Midbrain (tissue), 1 donor: ENCODE measurements at regions not wholly inside any gene's neighbourhood (a gene's known extent, or its start where the extent isn't known, plus 50 kb on each side); places are given as distances from the start of the nearest gene placed in this dataset.

ENCODE experiments used
- DNase-seq: peaks from one replicate; lab custom pipeline; 2025; lab: John Stamatoyannopoulos, UW

DNA sequence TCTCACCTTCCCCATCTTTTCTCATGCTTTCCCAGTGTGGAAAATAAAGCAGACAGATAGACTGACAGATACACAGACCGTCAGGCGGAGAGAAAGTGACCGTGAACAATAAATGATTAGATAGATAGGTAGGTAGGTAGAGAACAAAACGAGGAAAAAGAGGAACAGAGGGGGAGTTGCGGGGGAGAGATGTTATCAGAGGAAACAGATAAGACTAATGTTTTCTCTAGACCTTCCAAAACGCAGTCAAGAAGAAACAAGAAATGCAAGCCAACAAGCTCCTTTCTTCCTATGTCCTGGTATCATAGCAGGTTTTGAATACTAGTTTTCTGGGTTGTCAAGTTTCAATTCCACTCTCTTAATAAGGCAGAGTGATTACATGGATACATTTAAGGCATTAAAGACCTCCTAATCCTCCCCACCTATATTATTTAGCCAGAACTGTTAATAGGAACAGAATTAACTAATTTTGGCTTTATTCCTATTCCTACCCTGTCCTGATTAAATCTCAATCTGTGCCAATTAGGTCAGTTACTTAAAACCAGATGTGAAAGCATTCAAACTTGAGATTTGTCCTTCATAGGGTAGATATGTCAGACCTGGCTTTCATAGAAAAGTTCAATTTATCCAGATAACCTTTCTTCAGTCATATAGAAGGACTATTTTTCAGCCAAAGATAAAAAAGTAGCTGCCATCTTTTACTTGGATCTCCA, 89.0 kb upstream of the PTPRR start:
- no peak for DNase-seq

DNA sequence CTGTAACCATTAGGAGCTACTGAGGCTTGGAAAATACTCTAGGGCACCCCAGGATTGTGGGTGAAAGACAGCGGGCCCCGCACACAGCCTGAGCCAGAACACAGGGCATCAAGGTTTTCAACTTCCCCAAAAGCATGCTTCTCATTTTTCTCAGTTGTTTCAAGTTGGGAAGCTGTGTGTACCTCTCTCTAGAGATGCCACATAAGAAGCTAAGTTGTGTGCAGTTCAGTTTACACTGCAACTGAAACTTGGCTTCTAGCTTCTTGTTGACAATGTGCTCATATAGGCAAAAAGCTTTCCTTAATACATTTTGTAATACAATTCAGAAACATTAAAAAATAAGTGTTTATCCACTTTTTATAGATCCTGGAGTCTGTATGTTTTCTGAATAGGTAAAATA, 88.1 kb upstream of the PTPRR start:
- no peak for DNase-seq

DNA sequence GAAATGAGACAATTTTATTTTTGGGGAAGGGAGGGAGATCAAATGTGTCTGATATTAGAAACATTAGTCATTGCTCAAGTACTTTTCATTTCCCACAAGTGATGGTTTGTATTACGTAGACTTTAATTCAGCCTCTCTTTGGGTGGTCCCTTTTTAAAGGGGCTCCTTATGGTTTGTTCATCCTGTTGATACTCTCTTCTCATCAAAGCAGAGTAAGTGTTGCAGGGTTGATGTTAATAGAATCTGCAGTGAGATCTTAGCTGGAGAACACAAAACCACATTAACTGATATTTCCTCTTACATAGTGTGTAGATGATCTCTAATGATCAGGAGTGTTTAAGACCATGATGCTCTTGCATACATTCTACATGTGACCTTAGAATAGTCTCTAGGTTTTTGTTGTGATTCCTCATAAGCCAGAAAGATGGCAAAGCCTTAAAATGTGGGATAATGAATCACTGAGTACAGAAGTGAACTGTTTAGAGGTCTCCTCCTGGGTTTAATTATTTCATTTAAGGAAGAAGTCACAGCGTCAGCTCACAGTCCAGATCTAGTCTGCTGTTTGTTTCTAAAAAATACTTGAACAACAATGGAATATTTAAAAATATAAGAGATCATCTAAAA, 87.4 kb upstream of the PTPRR start:
- DNase-seq = no peak

DNA sequence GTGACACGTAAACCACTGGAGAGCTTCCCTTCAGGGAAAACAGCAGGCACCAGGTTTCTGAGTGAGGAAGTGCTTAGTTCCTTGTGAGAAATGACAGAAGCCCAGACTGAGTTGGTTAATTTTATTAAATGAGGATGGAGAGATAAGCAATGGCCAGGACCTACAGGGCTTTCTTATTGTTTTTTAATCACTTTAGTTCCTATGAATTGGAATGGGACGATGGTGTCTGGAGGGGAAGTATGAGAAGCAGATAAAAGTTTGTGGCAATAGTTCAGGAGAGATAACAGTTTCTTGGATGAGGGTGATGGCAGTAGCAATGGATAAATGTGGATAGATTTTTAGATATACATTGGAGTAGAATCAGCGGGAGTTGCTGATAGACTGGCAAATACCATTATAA, 86.5 kb upstream of the PTPRR start:
- no peak for DNase-seq

DNA sequence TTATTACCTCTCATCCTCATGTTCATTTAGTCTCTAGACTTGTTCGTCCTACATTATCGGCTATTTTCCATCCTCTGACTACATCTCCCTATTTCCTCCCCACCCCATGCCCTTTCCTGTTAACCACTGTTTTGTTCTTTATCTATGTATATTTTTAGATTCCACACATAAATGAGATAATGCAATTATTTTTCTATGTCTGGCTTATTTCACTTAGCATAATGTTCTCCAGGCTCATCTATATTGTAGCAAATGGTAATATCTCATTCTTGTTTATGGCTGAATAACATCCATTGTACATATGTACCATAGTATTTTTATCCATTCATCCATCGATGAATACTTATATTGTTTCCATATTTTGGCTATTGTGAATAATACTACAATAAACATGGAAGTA, 84.6 kb upstream of the PTPRR start:
- no peak for DNase-seq

DNA sequence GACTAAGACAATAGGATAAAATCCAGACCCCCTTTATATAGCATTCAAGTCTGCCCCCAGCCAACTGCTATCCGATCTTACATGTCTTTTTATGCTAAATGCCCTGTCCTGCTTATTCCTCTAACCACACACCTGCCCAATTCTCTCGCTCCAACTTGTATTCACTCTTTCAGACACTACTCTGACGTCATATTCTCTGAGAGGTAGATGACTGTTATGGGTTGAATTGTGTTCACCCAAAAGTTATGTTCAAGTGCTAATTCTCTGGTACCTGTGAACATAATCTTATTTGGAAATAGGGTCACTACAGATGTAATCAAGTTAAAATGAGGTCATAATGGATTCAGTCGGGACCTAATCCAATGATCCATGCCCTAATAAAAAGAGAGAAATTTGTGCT, 84.0 kb upstream of the PTPRR start:
- no peak for DNase-seq

DNA sequence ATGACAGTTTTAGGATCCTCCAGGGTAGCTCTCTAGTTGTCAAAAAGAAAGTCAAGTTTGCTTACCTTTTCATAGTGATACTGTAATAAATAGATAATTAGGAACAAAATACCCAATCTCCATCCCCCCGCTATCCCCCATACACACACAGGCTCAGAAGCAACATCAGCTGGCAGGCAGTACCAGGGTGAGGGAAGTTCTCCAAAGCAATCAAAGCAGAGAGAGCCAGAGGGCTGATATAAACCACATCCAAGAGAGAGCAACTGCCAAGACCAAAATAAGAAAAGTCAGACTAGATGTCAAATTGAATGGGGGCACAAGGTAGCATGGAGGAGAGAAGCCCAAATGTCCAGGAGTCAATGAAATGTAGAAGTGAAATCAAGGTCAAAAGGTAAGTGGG, 80.2 kb upstream of the PTPRR start:
- no peak for DNase-seq

DNA sequence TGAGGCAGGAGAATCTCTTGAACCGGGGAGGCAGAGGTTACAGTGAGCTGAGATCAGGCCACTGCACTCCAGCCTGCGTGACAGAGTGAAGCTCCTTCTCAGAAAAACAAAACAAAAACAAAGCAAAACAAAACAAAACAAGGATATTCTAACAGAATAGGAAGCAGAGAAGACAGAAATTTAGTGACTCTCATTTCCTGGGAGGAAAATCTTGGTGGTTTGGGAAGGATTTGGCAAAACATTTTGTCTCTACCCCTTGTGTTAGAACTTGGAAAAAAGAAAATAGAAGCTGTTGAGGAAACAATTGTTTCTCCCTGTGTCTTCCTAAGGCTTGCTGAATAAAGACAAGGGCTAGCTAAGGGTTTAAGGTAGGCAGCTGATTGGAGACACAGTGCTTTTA, 79.7 kb upstream of the PTPRR start:
- no peak for DNase-seq

DNA sequence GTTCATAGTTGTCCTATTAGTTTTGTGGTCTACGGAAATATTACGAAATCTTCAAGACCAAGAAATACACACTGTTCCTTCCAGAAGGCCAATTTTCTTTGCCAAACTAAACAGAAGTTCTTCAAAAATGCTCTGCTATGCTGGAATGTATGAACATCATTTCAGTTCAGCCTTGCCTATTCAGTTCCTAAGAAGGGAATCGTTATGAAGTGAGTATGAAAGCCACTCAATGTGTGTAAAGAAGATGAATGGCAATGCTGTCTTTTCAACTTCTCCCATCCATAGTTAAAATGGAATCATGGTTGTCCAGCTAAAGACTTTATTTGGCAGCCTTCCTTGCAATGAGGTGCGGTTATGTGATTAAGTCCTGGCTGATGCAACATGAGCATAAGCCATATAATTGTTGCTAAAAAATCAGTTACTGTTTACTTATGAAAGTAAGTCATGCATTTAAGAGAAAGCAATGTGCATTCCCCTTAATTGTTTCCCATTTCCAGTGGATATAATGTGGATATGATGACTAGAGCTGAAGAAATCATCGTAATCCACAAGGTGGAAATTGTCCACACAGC, 73.8 kb upstream of the PTPRR start:
- no peak for DNase-seq

DNA sequence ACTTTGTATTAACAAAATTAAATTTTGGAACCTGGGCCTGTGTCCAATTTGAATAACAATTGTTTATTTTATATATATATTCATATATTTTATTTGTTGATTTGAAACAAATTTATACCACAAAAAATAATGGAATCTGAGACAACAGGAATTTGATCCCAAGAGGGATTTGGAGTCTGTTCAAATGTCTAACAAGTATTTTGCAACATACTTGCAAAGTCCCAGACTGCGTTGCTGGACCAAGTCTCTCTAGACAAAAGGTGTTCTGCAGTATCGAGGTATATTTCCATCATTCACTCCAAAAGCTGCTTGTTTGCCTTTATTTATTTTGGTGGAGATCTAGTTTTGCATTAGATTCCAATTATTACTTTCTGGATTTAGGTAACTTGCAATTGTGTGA, 68.7 kb upstream of the PTPRR start:
- DNase-seq = no peak

DNA sequence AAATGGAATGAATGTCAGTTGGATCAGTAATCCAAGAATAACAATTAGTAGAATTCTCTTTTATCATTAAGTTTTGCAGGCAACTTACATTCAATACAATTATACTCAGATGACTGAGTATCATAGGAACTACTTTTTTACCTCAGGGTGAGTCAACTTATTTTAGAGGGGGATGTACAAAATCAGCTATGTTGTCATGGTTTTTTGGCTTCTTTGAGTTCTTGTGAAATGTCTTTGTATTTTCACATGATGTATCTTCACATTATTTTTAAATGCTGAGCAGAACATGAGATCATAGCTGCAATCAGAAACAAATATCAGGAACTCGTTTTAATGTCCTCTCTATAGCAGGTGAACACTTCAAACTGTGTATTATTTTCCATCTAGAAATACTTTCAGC, 65.3 kb upstream of the PTPRR start:
- DNase-seq = no peak

DNA sequence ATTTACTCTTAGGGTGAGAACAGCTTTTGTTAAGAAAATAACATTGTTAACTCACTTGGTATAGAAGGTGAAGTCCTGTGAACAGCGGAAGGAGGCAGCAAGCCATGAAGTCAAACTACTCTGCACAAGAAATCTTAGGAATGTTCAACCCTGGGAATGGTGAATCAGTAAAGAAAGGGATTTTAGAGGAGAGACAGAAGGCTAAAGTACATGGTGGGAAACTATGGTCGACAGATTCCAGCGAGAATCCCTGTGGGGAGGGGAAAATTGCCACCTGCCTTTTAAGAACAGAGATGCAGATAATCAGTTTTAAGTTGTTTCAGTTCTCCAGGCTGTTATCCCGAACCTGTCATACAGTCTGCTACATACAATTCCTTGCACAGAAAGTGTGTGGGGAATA, 63.2 kb upstream of the PTPRR start:
- no peak for DNase-seq

DNA sequence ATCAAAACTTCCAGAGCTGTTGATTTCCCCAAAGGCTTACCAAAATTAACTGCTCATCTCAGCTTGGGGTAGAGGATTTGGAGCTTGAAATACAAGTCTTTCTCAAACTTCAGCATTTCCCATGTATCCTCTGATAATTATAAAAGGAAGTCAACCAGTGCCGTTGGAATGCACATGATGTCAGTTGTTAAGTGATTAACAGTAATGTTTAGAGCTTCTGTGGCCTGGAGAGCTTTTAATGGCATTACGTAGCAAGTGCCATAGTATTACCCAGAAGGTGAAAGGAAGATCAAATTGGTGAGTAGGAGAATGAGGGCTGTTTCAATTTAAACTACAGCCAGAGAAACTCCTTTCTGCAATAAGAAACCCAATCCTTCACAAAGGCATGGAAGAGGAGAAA, 62.5 kb upstream of the PTPRR start:
- no peak for DNase-seq

DNA sequence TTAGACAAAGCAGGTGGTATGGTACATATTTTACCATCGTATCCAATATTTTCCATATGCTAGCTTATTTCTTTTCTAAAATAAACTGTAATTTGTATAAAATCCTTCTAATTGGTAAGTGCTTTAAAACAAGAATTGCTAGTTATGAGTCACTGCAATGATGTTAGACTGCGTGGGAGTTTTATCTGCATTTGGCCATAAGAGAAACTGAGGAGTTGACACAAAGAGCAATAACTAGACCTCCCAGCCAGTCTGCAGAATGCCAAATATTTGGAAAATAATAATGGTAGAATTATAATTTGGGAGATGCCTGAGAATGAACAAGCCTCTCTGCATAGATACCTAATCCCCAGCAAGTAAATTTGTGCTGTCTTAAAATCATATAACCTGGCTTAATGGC, 61.7 kb upstream of the PTPRR start:
- DNase-seq = no peak

DNA sequence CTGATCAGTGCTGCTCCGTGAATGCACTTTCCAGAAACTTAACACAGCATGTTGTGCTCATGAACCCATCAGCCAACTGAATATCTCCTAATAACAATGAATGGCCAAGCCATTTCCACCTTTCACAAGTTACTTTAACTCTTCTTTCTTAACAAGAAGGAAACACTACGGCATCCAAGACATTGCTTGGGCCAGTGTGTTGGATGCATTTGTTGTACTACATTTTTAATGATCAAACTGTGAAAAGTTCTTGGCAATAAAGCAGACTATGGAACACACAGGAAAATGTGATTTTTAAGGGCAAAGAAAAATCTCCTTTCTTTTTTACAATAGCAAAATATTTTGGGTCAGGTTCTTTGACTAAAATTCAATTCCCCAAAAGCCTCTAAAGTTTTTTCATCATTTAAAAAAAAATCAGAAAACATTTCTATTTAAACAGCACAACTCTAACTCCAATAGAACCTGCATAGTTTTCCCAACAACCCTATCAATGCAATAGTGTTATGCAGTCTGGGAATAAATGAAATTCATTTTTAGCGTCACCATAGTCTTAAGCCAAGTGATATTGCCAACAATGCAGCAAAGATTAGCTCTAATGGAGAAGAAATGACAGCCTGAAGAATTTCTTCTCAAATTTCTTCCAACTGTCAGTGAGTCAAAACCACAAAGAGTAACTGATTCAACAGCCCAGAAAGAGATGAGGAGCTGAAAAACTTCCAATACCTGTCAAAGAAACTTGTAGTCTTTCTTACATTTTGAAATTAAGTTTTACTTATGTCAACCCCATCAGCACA, 50.7 kb upstream of the PTPRR start:
- no peak for DNase-seq
